ENCODE measurements at regions not wholly inside any gene's neighbourhood (a gene's known extent, or its start where the extent isn't known, plus 50 kb on each side); places are given as distances from the start of the nearest gene placed in this dataset.

DNA sequence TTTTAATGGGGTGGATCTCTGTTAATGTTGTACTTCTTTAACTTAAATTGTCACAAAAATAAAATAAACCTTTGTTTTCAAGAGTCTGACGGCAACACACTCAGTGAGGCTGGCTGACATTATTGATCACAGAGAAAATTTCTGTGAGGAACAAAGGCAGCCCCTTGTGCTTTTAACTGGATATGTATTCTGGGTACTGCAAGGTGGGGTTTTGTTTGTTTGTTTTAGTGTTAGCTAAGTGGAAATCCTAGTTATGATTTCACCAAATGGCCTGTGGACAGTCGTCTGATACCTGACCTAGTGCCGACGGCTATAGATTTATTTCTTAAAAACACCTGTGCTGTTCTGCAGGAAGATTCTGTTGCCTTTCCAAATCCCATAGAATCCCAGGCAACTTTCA is 1329.5 kb upstream of the ZEB2 start:
- H3K27ac Mint-ChIP-seq = no peak overlapping the region

More for the DNA sequence above, 1329.5 kb upstream of the ZEB2 start:
- H3K4ac ChIP-seq (ENCODE audit: low read depth, low read length) = no peak overlapping the region
- no peak overlapping the region for H4K8ac ChIP-seq (replicated peaks; ENCODE audit: insufficient read length, low read depth, low read length)
- H3K23me2 ChIP-seq (ENCODE audit: insufficient read length, low read depth, low read length, poor library complexity, severe bottlenecking) = no peaks in the 10 kb centered on the region
- H3K79me2 ChIP-seq (ENCODE audit: insufficient read depth, low read length) = no peaks in the 10 kb centered on the region
- Mint-ChIP-seq H3K4me1 (0 out of 4 replicates have a peak, but pooled peaks cover 0 to 2% of the 10 kb centered on the region in 2 experiments), H3K36me3 (ENCODE audit: insufficient read depth in 1 of 3, low read depth in 3 of 3) (no peaks in the 10 kb centered on the region), H3K9me3 (no peaks in the 10 kb centered on the region), H3K27me3 (ENCODE audit: low read depth) (no peaks in the 10 kb centered on the region), H3K4me3 (no peak overlapping the region)
- H3K4me1 ChIP-seq (ENCODE audit: insufficient read depth, low read length) = no peaks in the 10 kb centered on the region
- H3K14ac ChIP-seq (ENCODE audit: insufficient read depth, low read length) = no peak overlapping the region
- no peak overlapping the region for H2BK5ac ChIP-seq (ENCODE audit: insufficient read length, low read length)
- no peak overlapping the region for H4K91ac ChIP-seq (ENCODE audit: insufficient read length, low read depth, low read length)
- H2BK120ac ChIP-seq (ENCODE audit: low read depth, low read length, poor library complexity, severe bottlenecking) = no peak overlapping the region
- H2AK5ac ChIP-seq (ENCODE audit: insufficient read length, low read length) = no peak overlapping the region
- H2BK12ac ChIP-seq (ENCODE audit: insufficient read length, low read depth, low read length) = no peak overlapping the region
- H3K23ac ChIP-seq (ENCODE audit: insufficient read length, low read depth, low read length) = no peak overlapping the region
- no peak overlapping the region for H2AFZ ChIP-seq (ENCODE audit: low read length)
- no peaks in the 10 kb centered on the region for H3K9me3 ChIP-seq (ENCODE audit: control insufficient read depth, low read depth, low read length)
- no peak overlapping the region for H4K5ac ChIP-seq (ENCODE audit: insufficient read length, low read depth, low read length)
- no peak overlapping the region for H3K9ac ChIP-seq (ENCODE audit: extremely low read depth, insufficient read length, low read length)
- H3K4me2 ChIP-seq (ENCODE audit: insufficient read depth, insufficient read length, low read length) = no peak overlapping the region
- no peaks in the 10 kb centered on the region for H3K79me1 ChIP-seq (ENCODE audit: insufficient read depth, low read depth, low read length, poor library complexity, severe bottlenecking)
- H2BK20ac ChIP-seq (ENCODE audit: low read depth, low read length, poor library complexity, severe bottlenecking) = no peak overlapping the region
- no peak overlapping the region for H3K18ac ChIP-seq (ENCODE audit: insufficient read length, low read depth, low read length)
- no CpG with 5 or more reads among the region's 4 CpGs for WGBS (ENCODE audit: extremely low coverage, insufficient read length, low lambda C conversion rate)
- no peak overlapping the region for H3K56ac ChIP-seq (ENCODE audit: insufficient read length, low read depth, low read length)
- H2BK15ac ChIP-seq (ENCODE audit: low read depth, low read length) = no peak overlapping the region
- no peaks in the 10 kb centered on the region for H3K27me3 ChIP-seq (ENCODE audit: insufficient read depth, low read length)
- H3K27ac ChIP-seq (ENCODE audit: insufficient read length, low read depth, low read length) = no peak overlapping the region
- no peak for DNase-seq
- no peaks in the 10 kb centered on the region for H4K20me1 ChIP-seq (ENCODE audit: control insufficient read depth, insufficient read depth, insufficient read length)
- TF ChIP-seq, protein P1, sequence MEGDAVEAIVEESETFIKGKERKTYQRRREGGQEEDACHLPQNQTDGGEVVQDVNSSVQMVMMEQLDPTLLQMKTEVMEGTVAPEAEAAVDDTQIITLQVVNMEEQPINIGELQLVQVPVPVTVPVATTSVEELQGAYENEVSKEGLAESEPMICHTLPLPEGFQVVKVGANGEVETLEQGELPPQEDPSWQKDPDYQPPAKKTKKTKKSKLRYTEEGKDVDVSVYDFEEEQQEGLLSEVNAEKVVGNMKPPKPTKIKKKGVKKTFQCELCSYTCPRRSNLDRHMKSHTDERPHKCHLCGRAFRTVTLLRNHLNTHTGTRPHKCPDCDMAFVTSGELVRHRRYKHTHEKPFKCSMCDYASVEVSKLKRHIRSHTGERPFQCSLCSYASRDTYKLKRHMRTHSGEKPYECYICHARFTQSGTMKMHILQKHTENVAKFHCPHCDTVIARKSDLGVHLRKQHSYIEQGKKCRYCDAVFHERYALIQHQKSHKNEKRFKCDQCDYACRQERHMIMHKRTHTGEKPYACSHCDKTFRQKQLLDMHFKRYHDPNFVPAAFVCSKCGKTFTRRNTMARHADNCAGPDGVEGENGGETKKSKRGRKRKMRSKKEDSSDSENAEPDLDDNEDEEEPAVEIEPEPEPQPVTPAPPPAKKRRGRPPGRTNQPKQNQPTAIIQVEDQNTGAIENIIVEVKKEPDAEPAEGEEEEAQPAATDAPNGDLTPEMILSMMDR (conservative IDR thresholded peaks at IDR 0.05) = no peak
- no peak overlapping the region for H3T11ph ChIP-seq (ENCODE audit: low read length)
